Activated CD4-positive, alpha-beta T cell treated with anti-CD3 and anti-CD28 coated beads, Interleukin-2, Interleukin-6, amounts not matched to agents 100 ng/mL and 50 ng/mL, durations not matched to agents 16 hours and 8 hours (primary cell): ENCODE measurements at regions not wholly inside any gene's neighbourhood (a gene's known extent, or its start where the extent isn't known, plus 50 kb on each side); places are given as distances from the start of the nearest gene placed in this dataset.

ENCODE experiments used
- DNase-seq: peaks from one replicate; pipeline ENCODE4 v3.0.0-alpha.2; 2020

DNA sequence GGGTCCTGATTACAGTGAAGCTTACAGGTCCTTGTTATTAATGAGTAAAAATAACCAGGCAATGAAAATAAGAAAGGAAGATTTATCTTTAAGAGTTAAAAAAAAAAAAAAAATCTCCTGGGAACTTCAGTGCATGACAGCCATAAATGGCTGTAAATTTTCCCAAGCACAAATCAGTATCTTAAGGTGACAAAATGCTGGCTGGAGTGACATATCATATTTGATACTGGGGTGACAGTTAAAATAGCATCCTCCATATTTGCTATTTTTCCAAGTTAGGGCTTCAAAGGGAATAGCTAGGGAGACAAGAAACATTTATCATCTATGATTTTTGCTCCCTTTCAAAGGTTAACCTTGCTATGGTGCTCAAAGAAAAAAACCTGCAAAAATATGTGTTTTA is 226.6 kb downstream of the PRDM2 start:
- no peak for DNase-seq

DNA sequence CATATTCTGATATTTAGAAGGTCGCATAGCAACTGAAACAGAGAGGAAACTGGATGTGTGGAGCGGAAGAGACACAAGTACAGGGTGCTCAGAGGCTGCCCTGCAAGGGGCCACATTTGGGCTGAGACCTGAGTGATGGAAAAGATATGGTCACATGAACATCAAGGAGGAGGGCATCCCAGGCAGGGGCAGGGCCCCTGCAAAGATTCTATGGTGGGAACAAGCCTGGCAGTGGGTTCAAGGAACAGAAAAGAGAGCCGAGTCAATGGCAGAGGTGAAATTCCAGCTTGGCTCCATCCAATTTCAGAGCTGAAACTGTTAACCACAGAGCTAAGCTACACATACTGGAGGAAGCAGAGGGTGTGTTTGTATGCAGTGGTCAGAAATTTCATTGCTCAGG is 227.7 kb downstream of the PRDM2 start:
- no peak for DNase-seq

DNA sequence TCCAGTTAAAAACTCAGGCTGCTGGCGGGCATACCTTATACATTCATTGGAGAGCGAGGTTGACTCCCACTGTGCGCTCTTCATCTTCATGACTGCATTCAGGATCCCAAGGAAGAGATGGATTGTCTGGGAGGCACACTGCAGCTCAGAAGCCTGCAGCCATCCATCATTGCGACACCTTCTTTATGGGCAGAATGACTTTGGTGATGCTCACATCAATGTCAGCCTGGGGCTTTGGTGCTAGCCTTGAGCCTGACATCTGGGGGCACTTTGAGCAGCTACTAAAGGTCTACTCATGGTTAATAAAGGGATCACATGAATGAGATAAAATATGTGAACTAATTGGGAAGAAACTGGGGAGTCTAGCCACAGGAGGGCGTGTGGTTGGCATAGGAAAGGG is 229.3 kb downstream of the PRDM2 start:
- DNase-seq: no peak

DNA sequence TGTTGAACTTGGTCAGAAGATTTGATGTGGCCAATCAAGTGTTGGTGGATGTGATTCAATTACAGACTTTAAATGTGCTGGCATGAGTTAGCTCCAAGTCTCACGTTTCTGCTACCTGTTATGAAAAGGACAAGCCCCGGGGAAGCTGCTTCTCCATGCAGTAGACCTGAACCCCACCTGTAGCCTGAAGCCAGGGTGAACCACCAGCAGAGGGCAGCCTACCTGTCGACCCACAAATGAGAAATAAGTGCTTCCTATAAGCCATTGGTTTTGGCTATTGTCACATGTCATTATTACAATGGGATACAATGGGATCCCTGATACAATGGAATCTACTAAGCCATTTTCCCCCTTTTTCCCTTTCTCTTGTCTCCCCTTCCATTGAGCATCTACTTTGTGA is 230.2 kb downstream of the PRDM2 start:
- peak; percentile 15 for DNase-seq

DNA sequence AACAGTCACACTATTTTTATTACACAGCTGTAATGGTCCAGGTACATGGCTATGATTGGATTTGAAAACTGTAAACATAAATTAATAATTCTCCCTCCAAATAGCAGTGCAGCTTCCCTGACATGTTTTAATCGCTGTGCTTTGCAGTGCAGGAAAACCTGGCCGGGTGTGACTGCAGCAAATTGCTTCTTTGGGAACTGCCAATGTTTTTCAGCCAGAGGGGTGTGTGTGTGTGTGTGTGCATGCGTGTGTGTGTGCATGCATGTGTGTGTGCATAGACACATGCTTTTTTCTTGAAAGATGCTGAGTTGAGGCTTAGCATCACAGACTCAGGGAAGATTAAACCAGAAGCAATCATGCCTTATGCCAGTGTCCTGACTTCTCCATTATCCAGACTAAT is 231.2 kb downstream of the PRDM2 start:
- DNase-seq: no peak

DNA sequence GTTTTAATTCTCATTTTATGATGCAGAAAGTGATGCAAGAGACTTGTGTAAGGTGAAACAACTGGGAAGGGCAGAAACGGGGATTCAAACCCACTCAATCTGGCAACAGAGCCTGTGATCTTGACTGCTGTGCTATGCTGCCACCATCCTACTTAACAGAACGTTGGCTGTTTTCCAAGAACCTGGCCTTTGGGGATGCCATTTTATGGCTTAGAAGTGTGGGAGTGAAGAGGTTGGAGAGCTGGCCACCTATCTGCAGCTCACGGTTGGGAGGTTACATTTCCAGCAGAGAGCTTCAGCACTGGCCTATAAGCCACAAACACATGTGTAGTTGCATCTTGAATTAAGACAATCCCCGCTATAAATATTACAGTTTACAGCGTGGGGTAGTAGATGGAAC is 235.3 kb downstream of the PRDM2 start:
- DNase-seq: no peak

DNA sequence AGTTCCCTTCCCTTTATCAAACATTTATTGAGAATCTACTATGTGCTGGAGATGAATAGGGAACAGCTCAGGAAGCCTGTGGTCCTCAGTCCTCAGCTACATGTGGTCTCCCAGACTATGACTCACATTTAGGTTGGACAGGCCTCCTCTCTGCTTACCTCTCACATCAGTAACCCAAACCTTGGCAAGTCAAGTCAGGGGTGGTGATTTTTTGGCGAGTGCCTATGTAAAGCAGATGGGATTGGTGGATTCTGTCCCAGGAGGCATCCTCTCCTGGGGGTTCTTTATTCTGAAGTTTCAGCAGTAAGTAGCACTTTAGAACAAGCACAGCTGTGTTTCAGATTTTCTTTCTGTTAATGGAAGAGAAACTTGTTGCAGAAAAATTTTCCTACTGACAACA is 241.3 kb downstream of the PRDM2 start:
- DNase-seq: no peak

DNA sequence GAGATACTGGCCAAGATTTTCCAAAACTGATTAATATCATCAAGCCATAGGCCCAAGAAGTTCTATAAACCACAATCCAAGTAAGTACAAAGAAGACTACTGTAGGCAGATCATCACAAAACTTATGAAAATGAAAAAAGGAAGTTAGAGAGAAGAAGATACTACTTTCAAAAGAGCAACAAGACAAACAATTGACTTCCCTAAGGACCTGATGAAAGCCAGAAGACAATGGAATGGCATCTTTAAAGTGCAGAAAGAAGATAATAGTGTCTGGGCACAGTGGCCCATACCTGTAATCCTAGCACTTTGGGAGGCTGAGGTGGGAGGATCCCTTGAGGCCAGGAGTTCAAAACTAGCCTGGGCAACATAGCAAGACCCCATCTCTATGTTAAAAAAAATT is 243.1 kb downstream of the PRDM2 start:
- DNase-seq: no peak

DNA sequence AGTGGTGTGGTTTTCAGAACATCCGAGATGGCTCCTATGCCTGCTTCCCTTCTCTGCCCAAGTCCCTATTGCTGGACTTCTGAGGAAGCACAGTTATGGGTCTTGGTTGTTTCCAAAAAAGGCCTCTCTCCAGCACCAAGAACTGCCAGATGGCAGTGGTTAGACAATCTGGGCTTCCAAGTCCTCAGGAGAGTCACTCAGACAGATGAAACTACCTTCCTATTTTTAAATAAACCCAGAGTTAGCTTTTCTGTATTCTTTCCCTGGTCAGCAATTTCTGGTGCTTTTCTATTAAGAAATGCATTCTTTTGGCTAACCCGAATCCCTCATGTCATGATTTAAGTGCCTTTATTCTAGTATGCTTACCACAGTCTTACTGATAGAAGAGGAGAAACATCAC is 245.9 kb downstream of the PRDM2 start:
- DNase-seq: no peak

DNA sequence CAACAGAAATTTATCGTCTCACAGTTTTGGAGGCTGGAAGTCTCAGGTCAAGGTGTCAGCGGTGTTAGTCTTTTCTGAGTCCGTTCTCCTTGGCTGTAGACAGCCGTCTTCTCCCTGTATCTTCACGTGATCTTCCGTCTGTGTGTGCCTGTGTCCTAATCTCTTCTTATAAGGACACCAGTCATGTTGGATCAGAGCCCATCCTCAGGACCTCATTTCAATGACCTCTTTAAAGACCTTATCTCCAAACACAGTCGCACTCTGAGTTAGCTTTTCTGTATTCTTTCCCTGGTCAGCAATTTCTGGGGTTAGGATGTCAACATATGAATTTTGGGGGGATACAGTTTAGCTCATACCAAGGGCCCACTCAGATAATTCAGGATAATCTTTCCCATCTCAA is 247.7 kb downstream of the PRDM2 start:
- no peak for DNase-seq

DNA sequence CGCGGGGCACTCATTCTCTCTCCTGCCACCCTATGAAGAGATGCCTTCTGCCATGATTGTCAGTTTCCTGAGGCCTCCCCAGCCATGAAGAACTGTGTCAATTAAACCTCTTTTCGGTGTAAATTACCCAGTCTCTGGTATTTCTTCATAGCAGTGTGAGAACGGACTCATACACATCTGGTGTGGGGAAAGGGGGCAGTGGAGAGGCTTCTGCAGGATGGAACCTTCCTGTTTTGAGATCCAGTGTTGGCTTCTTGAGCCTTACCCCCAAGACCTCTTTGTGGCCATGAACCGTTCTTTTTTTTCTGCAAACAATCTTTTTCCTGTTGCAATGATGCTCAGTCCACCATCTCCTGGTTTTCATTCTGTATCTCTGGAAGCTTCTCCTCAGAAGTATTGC is 248.4 kb downstream of the PRDM2 start:
- no peak for DNase-seq

DNA sequence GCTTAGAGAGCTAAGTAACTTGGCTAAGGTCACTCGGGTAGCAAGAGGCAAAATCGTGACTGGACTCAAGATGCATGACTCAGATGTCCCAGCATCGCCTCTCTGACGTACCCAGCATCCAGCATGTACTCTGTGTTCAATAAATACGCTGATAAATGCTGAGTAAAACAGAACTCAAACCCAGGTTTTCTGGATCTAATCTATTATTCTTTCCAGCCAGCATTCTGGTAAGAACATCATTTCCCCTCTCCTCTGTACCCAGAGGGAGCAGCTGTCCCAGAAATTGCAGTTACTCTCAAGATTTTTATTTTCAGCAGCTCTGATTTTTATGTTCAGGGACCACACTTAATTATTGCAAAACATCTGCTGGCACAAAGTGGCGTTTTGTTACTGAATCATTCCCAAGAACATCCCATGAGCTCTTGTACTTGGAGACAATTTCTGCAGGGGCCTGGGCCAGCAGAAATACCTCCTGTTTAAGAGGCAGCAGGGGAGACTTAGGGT is 249.0 kb downstream of the PRDM2 start:
- no peak for DNase-seq

DNA sequence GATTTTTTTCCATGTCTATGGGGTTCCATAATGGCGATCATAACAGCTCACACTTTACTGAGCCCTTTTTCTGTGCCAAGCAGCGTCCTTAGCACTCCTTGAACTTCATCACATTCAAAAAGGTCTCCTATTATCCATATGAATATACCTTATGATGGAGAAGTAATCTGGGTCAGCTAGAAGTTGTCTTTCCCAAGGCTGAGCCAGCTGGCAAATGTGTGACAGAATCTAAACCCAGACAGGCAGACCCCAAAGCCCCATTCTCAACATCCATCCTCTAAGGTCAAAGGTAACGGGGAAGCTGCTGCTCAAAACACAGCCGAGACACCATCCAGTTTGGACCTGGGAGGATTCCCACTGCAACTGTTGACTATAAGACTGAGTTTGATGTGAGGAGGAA is 249.6 kb downstream of the PRDM2 start:
- no peak for DNase-seq

DNA sequence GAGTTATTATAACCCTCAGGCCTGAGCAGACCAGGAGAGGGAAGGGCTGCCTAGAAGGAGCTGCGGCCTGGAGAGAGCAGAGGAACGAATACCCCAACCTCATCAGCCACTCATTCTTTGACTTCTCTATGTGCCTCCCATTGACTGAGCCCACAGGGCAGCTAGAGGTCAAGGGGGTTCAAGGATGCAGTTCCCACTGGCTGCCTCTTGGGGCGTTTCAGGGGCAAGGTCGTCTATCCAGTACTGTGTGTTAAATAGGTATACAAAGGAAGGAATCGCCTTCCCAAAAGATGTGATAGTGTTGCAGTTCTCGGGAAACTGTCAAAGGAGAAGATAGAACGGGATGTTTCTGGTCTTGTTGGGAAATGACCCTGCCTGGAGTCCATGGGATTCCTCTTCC is 250.6 kb downstream of the PRDM2 start:
- peak; percentile 6 for DNase-seq

DNA sequence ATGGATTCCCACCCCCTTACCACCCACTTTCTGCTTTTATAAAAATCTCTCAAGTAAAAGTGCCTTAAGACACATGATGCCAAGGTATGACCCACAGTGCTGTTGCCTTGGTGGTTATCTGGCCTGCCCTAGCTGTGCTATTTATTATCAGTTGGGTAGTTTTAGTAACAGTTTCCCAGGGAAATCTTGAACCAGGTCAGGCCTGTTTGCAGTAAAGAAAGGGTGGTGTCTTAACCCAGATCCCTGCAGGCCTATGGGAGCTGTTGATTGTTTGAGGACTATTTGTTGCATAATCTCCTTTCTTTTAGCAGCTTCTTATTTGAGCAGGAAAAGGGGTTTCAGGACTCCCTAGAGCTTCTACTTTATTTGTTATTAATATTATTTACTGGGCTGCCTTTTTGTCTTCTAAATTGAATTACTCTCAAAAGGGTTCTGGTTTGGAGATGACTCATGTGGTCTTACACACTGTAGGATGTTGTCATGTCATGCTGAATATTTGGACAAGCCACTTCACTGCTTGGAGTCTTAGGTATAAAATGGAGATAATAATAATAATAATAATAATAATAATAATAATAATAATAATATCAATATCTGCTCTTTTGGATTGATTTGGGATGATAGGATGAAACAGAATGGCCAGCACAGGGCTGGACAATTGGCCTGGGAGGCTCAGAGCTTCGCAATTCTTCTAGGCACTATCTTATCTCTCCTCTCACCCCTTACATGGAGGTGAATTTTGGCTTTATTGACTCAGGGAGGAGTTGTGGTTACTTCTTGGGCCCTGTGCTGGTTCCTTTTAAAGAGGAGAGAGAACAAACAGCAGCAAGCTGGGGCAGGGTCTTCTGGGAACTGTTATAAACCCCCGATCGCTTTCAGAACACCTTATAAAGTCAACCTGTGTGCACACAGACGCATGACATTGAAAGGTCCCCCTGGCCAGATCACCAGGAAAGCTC is 252.1 kb downstream of the PRDM2 start:
- no peak for DNase-seq

DNA sequence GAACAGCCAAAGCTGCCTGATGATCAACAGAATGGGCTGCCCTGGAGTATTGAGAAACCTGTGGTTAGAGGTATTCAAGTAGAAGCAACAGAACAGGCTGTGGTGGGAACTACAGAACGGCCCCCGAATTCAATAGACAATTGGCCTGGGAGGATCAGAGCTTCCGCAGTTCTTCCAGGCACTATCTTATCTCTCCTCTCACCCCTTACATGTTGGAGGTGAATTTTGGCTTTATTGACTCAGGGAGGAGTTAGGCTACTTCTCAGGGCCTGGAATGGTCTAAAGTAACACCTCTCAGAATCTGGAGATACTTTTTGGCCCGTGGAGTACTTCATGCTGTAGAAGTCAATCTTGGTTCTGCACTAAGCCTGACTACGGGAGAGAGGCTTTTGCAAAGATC is 253.0 kb downstream of the PRDM2 start:
- no peak for DNase-seq

DNA sequence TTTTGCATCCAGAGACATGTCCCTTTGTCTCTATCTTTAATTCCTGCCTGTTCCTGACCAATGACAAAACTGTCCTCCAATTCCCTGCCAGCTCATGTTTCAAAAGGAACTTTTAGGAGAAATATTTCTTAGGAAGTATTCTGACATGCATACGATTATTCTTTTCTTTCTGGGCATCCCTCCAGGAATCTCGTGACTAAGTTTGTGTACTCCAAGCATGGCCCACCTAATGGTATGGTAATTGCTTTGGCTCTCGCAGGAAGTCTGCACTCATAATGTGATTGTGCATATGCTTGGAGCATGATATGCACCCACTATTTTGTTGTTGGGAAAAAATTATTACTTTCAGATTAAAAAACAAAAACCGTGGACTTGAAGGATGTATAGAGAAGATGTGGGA is 256.4 kb downstream of the PRDM2 start:
- no peak for DNase-seq

DNA sequence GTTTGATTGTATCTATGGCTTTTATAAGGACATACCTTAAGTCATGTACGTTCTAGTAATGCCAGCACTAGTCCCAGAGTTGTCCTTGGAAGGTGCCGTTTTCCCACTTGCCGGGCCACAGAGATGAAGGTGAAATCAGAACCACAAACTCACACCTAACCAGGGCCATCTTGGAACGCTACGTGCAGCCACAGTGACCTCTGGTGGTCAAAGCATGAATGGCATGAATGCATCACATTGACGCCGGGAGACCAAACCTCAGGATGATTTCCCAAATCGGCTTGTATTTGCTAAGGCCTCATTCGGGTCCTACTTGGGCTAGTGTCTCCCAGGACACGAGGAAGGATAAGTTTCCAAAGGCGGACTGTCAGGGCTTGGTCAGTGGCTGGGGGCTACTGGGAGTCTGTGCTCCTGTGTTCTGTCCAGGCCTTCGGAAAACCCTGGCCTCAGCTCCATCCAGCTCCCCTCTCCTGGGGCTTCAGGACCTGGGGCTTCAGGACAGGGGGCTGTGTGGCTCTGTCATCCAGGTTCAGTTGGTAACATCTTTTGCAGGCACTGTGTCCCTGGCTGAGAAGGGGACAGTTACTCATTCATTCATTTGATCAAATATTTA is 260.5 kb downstream of the PRDM2 start:
- DNase-seq: peak; percentile 74

DNA sequence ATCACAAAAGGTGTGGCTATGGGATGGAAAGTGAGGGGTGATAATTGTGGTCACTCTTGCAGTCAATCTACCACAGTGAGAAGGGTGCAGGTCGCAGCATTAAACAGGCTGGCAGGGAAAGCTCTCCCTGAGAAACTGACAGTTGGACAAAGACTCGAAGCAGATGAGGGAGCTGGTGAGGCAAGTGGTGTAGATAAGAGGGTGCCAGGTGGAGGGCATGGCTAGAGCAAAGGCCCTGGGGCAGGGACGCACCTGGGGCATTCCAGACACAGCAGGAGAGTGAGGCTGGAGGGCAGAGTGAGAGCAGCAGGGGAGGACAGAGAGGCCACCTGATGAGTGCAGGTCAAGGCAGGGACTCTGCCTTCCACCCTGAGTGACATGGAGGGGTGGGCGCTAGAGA is 264.8 kb downstream of the PRDM2 start:
- DNase-seq: no peak

DNA sequence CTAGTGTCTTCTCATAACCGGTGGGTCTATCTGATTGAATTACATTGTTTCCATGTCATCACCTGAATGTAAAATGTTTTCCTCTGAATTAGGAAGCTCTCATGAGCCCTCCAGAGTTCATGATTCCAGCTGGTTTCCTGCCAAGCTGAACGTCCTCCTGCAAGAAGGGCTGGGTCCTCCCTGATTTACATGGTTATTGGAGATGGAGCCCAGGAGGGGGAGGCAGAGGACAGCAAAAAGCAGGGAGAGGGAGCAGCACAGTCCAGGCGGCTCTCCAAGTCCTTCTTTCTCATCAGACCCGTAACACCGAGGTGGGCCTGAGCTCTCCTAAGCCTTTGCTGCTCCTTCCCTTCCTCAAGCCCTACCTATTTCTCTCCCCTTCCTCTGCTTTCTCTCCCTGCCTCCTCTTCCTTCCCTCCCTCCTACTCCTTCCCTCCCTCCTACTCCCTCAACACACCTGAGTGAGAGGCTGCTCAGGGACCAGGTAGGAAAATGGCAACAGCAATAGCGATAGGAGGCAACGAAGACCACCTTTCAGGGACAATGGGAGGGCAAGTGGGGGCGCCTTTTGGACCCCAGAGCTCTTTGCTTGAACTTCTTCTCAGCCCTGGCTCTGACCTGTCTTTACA is 265.9 kb downstream of the PRDM2 start:
- DNase-seq: peak; percentile 6

DNA sequence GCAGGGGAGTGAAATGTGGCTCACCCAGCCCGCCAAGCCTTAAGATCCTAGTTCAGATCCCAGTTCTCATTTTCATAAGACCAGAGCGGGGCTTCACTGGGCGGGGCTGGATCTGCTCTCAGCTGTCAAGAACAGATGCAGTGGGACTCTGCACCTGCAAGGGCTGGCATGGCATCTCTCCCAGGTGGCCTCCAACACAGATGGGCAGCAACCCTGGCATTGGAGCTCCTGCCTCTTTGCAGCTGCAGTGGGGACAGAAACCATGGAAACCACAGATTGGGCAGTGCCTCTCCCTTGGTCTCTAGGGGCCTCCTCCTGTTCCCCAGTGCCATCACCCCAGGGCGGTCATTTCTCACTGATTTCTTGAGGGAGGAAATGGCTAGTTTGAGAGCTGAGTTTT is 267.7 kb downstream of the PRDM2 start:
- DNase-seq: no peak

DNA sequence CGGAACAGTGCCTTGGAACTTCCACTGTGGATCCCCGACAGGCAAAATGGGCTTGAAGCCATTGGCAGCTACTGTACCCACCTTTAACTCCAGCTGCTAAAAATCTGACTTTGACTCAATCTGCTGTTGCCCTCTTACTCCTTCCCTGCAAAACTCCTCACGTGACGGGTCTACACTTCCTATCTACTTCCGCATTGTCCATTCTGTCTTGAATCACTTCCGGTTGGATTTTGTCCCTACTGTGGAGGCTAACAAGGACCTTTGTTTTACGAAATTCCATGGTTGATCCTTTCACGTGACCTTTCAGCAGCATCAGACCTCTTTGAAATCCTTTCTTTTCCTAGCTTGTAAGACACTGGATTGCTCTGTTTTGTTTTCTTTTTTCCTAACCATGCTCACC is 268.4 kb downstream of the PRDM2 start:
- DNase-seq: no peak

DNA sequence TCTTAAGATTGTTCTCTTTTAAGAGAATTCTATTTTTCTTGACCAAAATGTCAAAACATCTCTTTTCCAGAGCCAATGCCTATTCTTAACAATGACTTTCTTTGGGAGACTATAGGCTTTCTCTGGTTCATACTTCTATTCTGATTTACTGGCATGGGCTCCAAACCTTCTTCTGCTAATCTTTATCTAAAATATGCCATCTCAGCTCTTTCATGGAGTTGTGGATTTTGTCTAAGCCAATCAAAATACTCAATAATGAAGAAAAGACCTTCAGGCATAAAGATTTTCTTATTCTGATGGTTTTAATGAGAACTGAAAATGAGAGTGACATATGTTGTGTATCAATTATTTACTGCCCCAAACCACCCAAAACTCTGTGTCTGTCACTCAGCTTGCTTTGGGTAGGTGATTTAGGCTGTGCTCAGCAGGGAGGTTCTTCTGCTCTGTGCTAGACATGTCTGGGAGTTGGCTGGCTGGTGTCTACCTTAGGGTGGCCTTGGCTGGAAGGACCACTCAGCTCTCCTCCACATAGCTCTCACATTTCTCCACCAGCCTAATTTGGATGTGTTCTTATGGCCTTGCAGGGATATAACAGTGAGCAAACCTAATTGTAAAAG is 270.8 kb downstream of the PRDM2 start:
- no peak for DNase-seq

DNA sequence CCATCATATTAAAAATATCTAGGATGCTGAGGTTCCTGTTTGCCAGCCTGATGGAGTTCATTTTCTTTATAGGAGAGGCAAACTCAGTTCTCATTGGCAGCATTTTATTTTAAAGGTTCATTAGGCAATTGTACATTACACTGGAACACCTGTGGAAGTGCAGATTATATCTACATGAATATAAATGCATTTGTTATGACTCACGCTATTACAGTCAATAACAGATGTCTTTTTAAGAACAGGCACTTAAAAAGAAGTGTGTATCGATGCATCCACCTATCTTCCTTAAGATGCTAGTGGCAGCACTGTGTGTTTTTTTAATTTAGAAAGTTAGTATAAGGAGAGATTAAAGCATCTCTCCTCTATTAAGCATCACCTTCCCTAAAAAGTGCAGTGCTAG is 276.5 kb downstream of the PRDM2 start:
- DNase-seq: no peak
